ENCODE measurements at regions not wholly inside any gene's neighbourhood (a gene's known extent, or its start where the extent isn't known, plus 50 kb on each side); places are given as distances from the start of the nearest gene placed in this dataset.
A peak's percentile ranks its signal among the peaks of the same experiment; 100 is the strongest.

DNA sequence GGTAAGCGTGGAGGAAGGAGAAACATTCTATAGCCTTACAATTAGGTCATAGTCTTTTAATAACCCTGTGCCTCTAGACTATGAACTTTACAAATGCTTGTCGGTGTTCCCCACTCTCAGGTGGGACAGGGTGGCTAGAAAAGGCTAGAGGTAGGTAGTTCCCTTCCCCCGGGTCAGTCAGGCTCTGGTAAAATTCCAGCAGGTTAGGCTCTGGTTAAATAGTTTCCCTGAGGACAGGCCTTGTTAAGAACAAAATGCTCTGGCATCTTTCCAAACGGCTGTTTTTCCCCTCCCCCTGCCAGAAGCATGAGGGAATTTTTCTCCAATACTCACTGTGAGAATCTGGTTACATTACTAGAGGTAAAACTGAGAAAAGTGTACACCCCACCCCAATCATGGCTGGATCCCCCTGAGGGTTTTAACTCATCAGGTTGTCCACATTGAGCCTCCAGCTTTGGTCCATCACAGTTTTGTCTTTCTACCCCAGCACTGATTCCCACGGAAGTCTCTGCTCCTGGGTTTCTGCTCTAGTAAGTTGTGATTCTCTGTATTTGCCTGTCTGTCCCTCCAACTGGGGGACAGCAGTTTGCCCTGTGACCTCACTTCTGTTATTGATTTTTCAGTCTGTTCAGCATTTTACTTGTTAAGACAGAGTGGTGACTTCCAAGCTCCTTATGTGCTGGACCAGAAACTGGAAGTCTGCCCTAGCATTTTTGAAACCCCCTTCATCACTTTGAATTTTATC, 84.7 kb upstream of the ADGRF1 start (continued):
- TF ChIP-seq, protein P1, sequence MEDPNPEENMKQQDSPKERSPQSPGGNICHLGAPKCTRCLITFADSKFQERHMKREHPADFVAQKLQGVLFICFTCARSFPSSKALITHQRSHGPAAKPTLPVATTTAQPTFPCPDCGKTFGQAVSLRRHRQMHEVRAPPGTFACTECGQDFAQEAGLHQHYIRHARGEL (CRISPR knock-in tag; IDR thresholded peaks at IDR 0.05): no peak
- TF ChIP-seq ZNF562 (CRISPR knock-in tag; IDR thresholded peaks at IDR 0.05; ENCODE audit: borderline replicate concordance) (no peak), ZNF441 (CRISPR knock-in tag; IDR thresholded peaks at IDR 0.05; ENCODE audit: borderline replicate concordance) (no peak), ZNF260 (CRISPR knock-in tag; IDR thresholded peaks at IDR 0.05; ENCODE audit: borderline replicate concordance, low read depth) (no peak), ZNF383 (CRISPR knock-in tag; IDR thresholded peaks at IDR 0.05; ENCODE audit: borderline replicate concordance) (no peak), KDM5A (IDR thresholded peaks at IDR 0.05; ENCODE audit: borderline replicate concordance, low read length) (no peak)
- TF ChIP-seq, protein P2, sequence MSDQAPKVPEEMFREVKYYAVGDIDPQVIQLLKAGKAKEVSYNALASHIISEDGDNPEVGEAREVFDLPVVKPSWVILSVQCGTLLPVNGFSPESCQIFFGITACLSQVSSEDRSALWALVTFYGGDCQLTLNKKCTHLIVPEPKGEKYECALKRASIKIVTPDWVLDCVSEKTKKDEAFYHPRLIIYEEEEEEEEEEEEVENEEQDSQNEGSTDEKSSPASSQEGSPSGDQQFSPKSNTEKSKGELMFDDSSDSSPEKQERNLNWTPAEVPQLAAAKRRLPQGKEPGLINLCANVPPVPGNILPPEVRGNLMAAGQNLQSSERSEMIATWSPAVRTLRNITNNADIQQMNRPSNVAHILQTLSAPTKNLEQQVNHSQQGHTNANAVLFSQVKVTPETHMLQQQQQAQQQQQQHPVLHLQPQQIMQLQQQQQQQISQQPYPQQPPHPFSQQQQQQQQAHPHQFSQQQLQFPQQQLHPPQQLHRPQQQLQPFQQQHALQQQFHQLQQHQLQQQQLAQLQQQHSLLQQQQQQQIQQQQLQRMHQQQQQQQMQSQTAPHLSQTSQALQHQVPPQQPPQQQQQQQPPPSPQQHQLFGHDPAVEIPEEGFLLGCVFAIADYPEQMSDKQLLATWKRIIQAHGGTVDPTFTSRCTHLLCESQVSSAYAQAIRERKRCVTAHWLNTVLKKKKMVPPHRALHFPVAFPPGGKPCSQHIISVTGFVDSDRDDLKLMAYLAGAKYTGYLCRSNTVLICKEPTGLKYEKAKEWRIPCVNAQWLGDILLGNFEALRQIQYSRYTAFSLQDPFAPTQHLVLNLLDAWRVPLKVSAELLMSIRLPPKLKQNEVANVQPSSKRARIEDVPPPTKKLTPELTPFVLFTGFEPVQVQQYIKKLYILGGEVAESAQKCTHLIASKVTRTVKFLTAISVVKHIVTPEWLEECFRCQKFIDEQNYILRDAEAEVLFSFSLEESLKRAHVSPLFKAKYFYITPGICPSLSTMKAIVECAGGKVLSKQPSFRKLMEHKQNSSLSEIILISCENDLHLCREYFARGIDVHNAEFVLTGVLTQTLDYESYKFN (CRISPR knock-in tag; conservative IDR thresholded peaks at IDR 0.05): peak; percentile 64
- TF ChIP-seq, protein P3, sequence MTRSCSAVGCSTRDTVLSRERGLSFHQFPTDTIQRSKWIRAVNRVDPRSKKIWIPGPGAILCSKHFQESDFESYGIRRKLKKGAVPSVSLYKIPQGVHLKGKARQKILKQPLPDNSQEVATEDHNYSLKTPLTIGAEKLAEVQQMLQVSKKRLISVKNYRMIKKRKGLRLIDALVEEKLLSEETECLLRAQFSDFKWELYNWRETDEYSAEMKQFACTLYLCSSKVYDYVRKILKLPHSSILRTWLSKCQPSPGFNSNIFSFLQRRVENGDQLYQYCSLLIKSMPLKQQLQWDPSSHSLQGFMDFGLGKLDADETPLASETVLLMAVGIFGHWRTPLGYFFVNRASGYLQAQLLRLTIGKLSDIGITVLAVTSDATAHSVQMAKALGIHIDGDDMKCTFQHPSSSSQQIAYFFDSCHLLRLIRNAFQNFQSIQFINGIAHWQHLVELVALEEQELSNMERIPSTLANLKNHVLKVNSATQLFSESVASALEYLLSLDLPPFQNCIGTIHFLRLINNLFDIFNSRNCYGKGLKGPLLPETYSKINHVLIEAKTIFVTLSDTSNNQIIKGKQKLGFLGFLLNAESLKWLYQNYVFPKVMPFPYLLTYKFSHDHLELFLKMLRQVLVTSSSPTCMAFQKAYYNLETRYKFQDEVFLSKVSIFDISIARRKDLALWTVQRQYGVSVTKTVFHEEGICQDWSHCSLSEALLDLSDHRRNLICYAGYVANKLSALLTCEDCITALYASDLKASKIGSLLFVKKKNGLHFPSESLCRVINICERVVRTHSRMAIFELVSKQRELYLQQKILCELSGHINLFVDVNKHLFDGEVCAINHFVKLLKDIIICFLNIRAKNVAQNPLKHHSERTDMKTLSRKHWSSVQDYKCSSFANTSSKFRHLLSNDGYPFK (CRISPR knock-in tag; IDR thresholded peaks at IDR 0.05; ENCODE audit: borderline replicate concordance): no peak
- TF ChIP-seq, protein P4, sequence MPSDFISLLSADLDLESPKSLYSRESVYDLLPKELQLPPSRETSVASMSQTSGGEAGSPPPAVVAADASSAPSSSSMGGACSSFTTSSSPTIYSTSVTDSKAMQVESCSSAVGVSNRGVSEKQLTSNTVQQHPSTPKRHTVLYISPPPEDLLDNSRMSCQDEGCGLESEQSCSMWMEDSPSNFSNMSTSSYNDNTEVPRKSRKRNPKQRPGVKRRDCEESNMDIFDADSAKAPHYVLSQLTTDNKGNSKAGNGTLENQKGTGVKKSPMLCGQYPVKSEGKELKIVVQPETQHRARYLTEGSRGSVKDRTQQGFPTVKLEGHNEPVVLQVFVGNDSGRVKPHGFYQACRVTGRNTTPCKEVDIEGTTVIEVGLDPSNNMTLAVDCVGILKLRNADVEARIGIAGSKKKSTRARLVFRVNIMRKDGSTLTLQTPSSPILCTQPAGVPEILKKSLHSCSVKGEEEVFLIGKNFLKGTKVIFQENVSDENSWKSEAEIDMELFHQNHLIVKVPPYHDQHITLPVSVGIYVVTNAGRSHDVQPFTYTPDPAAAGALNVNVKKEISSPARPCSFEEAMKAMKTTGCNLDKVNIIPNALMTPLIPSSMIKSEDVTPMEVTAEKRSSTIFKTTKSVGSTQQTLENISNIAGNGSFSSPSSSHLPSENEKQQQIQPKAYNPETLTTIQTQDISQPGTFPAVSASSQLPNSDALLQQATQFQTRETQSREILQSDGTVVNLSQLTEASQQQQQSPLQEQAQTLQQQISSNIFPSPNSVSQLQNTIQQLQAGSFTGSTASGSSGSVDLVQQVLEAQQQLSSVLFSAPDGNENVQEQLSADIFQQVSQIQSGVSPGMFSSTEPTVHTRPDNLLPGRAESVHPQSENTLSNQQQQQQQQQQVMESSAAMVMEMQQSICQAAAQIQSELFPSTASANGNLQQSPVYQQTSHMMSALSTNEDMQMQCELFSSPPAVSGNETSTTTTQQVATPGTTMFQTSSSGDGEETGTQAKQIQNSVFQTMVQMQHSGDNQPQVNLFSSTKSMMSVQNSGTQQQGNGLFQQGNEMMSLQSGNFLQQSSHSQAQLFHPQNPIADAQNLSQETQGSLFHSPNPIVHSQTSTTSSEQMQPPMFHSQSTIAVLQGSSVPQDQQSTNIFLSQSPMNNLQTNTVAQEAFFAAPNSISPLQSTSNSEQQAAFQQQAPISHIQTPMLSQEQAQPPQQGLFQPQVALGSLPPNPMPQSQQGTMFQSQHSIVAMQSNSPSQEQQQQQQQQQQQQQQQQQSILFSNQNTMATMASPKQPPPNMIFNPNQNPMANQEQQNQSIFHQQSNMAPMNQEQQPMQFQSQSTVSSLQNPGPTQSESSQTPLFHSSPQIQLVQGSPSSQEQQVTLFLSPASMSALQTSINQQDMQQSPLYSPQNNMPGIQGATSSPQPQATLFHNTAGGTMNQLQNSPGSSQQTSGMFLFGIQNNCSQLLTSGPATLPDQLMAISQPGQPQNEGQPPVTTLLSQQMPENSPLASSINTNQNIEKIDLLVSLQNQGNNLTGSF (CRISPR knock-in tag; IDR thresholded peaks at IDR 0.05): no peak
- TF ChIP-seq, protein P5, sequence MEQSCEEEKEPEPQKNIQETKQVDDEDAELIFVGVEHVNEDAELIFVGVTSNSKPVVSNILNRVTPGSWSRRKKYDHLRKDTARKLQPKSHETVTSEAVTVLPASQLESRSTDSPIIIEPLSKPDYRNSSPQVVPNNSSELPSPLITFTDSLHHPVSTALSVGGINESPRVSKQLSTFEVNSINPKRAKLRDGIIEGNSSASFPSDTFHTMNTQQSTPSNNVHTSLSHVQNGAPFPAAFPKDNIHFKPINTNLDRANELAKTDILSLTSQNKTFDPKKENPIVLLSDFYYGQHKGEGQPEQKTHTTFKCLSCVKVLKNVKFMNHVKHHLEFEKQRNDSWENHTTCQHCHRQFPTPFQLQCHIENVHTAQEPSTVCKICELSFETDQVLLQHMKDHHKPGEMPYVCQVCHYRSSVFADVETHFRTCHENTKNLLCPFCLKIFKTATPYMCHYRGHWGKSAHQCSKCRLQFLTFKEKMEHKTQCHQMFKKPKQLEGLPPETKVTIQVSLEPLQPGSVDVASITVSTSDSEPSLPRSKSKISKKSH (CRISPR knock-in tag; IDR thresholded peaks at IDR 0.05; ENCODE audit: borderline replicate concordance): no peak
- TF ChIP-seq, protein P6, sequence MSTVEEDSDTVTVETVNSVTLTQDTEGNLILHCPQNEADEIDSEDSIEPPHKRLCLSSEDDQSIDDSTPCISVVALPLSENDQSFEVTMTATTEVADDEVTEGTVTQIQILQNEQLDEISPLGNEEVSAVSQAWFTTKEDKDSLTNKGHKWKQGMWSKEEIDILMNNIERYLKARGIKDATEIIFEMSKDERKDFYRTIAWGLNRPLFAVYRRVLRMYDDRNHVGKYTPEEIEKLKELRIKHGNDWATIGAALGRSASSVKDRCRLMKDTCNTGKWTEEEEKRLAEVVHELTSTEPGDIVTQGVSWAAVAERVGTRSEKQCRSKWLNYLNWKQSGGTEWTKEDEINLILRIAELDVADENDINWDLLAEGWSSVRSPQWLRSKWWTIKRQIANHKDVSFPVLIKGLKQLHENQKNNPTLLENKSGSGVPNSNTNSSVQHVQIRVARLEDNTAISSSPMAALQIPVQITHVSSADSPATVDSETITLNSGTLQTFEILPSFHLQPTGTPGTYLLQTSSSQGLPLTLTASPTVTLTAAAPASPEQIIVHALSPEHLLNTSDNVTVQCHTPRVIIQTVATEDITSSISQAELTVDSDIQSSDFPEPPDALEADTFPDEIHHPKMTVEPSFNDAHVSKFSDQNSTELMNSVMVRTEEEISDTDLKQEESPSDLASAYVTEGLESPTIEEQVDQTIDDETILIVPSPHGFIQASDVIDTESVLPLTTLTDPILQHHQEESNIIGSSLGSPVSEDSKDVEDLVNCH (CRISPR knock-in tag; IDR thresholded peaks at IDR 0.05): no peak
